OCI-LY1 (cell line): ENCODE measurements at regions not wholly inside any gene's neighbourhood (a gene's known extent, or its start where the extent isn't known, plus 50 kb on each side); places are given as distances from the start of the nearest gene placed in this dataset.

Source experiments
- CTCF ChIP-seq: fragments of 200-600 bp; sonication (generic), shearing (Covaris generic); IDR thresholded peaks from 2 replicates; pipeline ENCODE4 v1.5.1; 2017; ENCODE audit warnings: mild to moderate bottlenecking, antibody characterized with exemption, low read length, moderate library complexity, mixed read lengths
- EZH2 ChIP-seq: fragments of 200-600 bp; sonication (generic), shearing (Covaris generic); IDR thresholded peaks from 2 replicates; pipeline ENCODE4 v1.8.0; 2017; ENCODE audit warnings: borderline replicate concordance, mixed run types, mild to moderate bottlenecking, antibody characterized with exemption, low read length, moderate library complexity, mixed read lengths

- TF ChIP-seq CTCF (no peak), EZH2 (no peak)
Measured at GRCh38 chr2:195214072-195214471, 443.0 kb upstream of the SLC39A10 start.
